RPMI7951 (cell line): ENCODE measurements at regions not wholly inside any gene's neighbourhood (a gene's known extent, or its start where the extent isn't known, plus 50 kb on each side); places are given as distances from the start of the nearest gene placed in this dataset.
A peak's percentile ranks its signal among the peaks of the same experiment; 100 is the strongest.
"Not testable (repeated sequence)": the region's sequence is repeated elsewhere in the genome, so short reads cannot be mapped to it uniquely, and the experiment has no call there.

Experiments
- DNase-seq: peaks from one replicate; pipeline ENCODE4 v3.0.0-alpha.2; 2012; ENCODE audit warnings: low read depth

- DNase-seq = no peak
These were observed 92.5 kb upstream of the KCNE2 start for GRCh38 chr21:34271189-34271851.

- no peak for DNase-seq
These were observed 91.5 kb upstream of the KCNE2 start for GRCh38 chr21:34272321-34272720.

DNA sequence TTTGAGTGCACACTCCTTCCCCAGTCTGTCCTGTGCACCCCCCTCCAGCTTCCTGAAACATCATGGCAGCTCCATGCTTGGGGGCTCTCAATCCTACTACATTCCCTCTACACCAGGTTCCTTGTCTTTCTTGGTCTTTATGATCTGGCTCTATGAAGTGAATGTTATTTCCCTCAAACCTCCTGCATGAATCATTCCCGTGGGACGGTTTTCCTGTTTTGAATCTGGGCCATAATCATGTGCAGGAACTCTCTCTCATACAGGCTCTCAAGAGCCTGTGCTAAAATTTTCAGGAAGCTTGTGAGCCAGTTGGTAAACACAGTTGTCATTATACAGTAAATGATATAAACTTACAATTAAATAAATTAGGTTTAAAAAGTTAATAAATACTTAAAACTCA, 89.8 kb upstream of the KCNE2 start:
- DNase-seq = peak; percentile 16

- DNase-seq = peak; percentile 63
These were observed 86.9 kb upstream of the KCNE2 start for GRCh38 chr21:34276711-34277425.

DNA sequence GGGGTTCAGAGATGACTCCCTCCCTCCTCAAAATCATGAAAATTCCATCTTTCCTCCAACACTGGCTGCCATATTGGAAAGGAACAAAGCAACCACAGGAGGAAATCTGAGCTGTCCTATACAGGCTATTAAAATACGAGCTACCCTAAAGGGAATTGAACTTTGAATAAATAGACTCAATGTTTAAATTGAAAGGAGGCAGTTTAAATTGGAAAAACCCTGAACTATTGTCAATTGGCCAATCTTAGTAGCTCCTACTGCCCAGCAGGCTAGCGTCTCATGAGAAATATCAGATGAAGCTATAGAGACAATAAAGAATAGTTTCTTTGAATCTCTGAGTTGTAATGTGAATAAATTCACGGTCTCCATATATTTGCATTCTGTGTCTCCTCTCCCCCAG, 85.4 kb upstream of the KCNE2 start:
- no peak for DNase-seq

DNA sequence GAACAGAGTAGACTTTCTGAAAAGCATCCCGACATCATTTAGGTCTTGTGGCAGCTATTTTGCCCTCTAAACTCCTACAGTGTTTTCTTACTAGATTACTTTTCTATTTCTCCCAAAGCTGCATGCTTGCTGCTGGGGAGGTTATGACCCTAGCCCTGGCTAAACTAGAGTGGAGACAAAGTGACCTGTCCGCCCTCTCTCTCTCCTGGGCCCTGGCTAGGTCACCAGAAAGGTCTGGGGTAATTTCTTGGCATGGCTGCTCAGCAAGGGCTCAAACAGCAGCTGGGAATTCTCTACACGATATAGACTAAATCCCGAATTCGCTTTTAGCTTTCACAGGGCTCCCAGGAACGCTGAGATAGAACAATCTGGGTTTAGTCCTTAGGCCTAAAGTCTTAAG, 84.5 kb upstream of the KCNE2 start:
- no peak for DNase-seq

- no peak for DNase-seq
These were observed 83.9 kb upstream of the KCNE2 start for GRCh38 chr21:34279883-34280282.

DNA sequence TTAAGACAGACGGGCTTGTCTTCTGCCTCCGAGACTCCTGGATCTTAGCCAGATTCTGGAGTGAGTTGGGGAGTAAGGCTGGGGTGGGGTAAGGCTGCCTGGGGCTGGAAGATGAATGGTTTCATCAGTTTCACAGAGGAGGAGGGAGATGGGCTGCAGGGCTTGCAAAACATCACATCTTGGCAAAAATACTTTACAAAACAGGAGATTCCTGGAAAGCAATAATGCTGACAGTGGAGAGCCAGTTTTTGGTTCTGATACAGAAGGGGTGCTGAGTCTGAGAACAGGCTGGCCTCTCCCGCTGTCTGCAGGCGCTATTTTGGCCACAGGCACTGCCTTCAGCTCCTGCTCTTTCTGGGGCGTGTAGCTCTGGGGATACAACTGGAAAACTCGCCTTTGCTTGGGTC, 83.4 kb upstream of the KCNE2 start:
- no peak for DNase-seq

- DNase-seq = no peak
These were observed 82.8 kb upstream of the KCNE2 start for GRCh38 chr21:34280959-34281358.

DNA sequence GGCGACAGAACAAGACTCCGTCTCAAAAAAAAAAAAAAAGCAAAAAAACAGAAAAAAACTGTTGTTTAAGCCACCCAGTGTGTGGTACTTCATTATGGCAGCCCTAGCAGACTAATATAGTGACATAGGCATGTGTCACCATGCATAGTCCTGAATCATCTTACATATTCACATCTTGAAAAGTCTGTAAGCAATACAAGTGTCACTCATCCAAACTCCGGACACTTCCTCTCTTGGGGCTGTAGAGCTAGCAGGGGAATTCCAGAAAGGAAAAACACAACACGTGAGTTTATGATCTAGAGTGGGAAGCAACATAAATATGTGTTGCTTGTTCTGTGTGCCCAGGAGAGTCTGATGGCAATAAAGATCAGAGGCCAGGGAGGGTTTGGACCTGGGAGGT, 81.6 kb upstream of the KCNE2 start:
- DNase-seq = peak; percentile 47

GRCh38 chr21:34284666-34285065, 79.1 kb upstream of the KCNE2 start:
- DNase-seq = no peak

- not testable (repeated sequence) for DNase-seq
These were observed 75.8 kb upstream of the KCNE2 start for GRCh38 chr21:34288042-34288441.

- DNase-seq = no peak
These were observed 74.0 kb upstream of the KCNE2 start for GRCh38 chr21:34289856-34290255.

DNA sequence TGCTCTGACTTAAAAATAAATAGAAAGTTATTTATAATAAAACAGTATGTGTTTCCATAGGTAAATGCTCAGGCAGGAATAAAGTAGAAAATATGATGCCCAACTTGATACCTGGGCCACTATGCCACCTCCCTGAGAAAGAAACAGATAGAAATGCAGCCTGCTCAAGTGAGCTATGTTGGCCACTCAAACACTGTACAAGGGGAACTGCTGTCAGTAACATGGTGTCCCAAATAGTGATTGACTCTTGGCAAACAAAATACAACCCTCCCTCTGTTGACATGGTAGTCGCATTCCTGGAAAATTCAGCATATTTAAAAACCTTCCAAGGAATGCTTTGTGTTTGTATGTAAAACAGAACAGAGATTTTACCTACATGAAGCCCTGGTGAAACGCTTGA, 66.9 kb upstream of the KCNE2 start:
- DNase-seq = no peak

GRCh38 chr21:34298534-34299167, 65.2 kb upstream of the KCNE2 start:
- DNase-seq = no peak

- no peak for DNase-seq
These were observed 64.7 kb upstream of the KCNE2 start for GRCh38 chr21:34299168-34299539.

GRCh38 chr21:34302521-34302920, 61.3 kb upstream of the KCNE2 start:
- no peak for DNase-seq

- no peak for DNase-seq
These were observed 57.9 kb upstream of the KCNE2 start for GRCh38 chr21:34305605-34306604.

DNA sequence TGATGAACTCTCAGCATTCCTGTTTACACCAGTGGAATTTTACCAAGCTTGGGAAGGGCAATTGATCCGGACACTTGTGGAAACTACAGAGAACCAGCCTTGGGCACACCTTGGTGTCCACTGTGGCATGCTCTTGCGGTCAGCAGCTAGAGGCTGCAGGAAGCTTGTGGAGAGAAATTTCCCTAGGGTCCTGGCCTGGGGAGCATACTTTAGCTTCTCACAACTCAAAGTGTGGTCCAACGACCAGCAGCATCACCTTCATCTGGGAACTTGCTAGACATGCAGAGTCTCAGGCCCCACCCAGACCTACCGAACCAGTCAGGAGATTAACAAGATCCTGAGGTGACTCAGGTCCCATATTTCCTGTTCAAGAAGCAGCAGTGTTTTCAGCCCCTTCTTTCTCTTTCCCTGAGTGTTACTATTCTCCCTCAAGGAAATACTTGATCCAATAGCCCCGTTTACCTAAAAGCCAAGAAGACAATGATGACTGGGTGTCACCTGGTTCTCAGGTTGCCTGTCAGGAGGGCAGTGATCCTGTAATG, 55.7 kb upstream of the KCNE2 start:
- no peak for DNase-seq

DNA sequence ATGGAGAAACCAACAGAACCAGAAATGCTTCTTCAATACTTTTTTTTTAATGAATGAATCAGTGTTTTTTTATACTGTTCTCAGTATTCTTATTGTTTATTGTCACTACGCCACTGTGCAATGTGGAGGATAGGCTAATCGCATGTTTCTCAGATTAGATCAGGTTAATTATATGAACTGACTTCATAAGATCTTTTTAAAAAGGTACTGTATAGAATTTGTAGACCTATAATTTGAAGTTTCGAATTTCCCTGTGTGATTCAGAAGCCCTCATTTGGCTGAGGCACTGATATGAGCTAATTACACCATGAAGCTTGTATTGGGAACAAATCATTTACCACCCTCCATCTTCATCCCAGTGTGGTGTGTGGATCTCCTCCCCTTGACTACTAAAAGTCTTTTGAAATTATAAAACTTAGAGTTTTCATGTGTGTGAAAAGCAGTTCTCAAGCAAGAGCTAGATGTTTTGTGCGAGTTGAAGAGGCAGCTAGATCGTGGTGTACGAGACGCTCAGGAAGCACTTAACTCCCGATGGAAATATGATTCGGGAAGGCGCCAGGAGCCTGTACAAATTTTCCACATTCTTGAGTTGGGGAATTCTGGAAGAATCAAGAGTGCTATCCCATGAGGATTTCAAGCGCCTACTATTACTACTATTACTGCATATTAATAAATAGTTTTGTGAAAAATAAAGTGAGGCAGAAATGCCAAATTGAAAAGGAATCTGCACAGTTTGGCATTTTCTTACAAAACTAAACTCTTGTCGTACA, 52.1 kb upstream of the KCNE2 start:
- no peak for DNase-seq

DNA sequence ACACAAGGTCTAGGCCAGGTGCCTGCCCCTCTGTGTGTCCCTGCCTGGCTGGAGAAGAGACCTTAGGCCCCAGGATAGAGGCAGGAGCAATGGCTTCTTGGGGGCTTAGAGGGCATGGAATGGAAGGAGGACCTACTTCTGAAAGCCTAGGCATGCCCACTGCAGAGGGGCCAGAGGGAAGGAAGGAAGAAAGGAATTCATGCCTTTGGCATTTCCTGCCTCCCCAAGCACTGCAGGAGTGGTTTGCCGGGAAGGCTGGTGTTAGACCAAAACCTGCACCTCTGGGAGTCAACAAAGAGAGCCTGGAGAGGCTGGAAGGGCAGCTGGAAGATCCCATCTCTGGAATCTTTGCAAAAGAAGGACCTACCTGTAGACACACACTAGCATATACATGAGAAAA, 50.7 kb upstream of the KCNE2 start:
- no peak for DNase-seq
